ENCODE measurements at regions not wholly inside any gene's neighbourhood (a gene's known extent, or its start where the extent isn't known, plus 50 kb on each side); places are given as distances from the start of the nearest gene placed in this dataset.

GRCh38 chr10:89153971-89154370, 53.1 kb downstream of the CH25H start:
- DNase-seq (ENCODE audit: low read depth in 2 of 2), result no peak

- no peak for DNase-seq (ENCODE audit: low read depth in 2 of 2)
These were observed 54.0 kb downstream of the CH25H start for GRCh38 chr10:89153116-89153515.

GRCh38 chr10:89151857-89152256, 55.3 kb downstream of the CH25H start:
- DNase-seq (ENCODE audit: low read depth in 2 of 2), result peak in 1 of 2 experiments; percentile 74

- no peak for DNase-seq (ENCODE audit: low read depth in 2 of 2)
These were observed 59.1 kb downstream of the CH25H start for GRCh38 chr10:89148061-89148460.

GRCh38 chr10:89147256-89147655, 59.9 kb downstream of the CH25H start:
- DNase-seq (ENCODE audit: low read depth in 2 of 2), result peak; percentile 92 to 94

- DNase-seq (ENCODE audit: low read depth in 2 of 2), result no peak
These were observed 62.3 kb downstream of the CH25H start for GRCh38 chr10:89144836-89145235.

GRCh38 chr10:89142590-89142989, 64.5 kb downstream of the CH25H start:
- DNase-seq (ENCODE audit: low read depth in 2 of 2), result no peak

GRCh38 chr10:89138755-89139490, 68.2 kb downstream of the CH25H start:
- peak in 1 of 2 experiments; percentile 26 for DNase-seq (ENCODE audit: low read depth in 2 of 2)

GRCh38 chr10:89134963-89135362, 72.2 kb downstream of the CH25H start:
- DNase-seq (ENCODE audit: low read depth in 2 of 2), result no peak

- peak in 1 of 2 experiments; percentile 61 for DNase-seq (ENCODE audit: low read depth in 2 of 2)
These were observed 77.2 kb downstream of the CH25H start for GRCh38 chr10:89129911-89130310.

- no peak for DNase-seq (ENCODE audit: low read depth in 2 of 2)
These were observed 84.6 kb downstream of the CH25H start for GRCh38 chr10:89122433-89123051.

GRCh38 chr10:89121764-89122020, 85.4 kb downstream of the CH25H start:
- no peak for DNase-seq (ENCODE audit: low read depth in 2 of 2)

GRCh38 chr10:89120931-89121763, 86.0 kb downstream of the CH25H start:
- no peak for DNase-seq (ENCODE audit: low read depth in 2 of 2)

- DNase-seq (ENCODE audit: low read depth in 2 of 2), result no peak
These were observed 87.5 kb downstream of the CH25H start for GRCh38 chr10:89119651-89120050.

- peak; percentile 69 to 75 for DNase-seq (ENCODE audit: low read depth in 2 of 2)
These were observed 89.0 kb downstream of the CH25H start for GRCh38 chr10:89118091-89118490.

- DNase-seq (ENCODE audit: low read depth in 2 of 2), result peak; percentile 57 to 65
These were observed 91.1 kb downstream of the CH25H start for GRCh38 chr10:89115876-89116627.

- no peak for DNase-seq (ENCODE audit: low read depth in 2 of 2)
These were observed 92.1 kb downstream of the CH25H start for GRCh38 chr10:89114846-89115625.

GRCh38 chr10:89102735-89103134, 104.4 kb downstream of the CH25H start:
- no peak for DNase-seq (ENCODE audit: low read depth in 2 of 2)

GRCh38 chr10:89101943-89102342, 105.2 kb downstream of the CH25H start:
- no peak for DNase-seq (ENCODE audit: low read depth in 2 of 2)

- DNase-seq (ENCODE audit: low read depth in 2 of 2), result no peak
These were observed 106.4 kb downstream of the CH25H start for GRCh38 chr10:89100680-89101079.

GRCh38 chr10:89097226-89097625, 106.6 kb downstream of the FAS start:
- no peak for DNase-seq (ENCODE audit: low read depth in 2 of 2)
